WERI-Rb-1 (cell line): ENCODE measurements at regions not wholly inside any gene's neighbourhood (a gene's known extent, or its start where the extent isn't known, plus 50 kb on each side); places are given as distances from the start of the nearest gene placed in this dataset.
"Not testable (repeated sequence)": the region's sequence is repeated elsewhere in the genome, so short reads cannot be mapped to it uniquely, and the experiment has no call there.

Source experiments
- DNase-seq: peaks from one replicate; pipeline ENCODE4 v3.0.0-alpha.2; 2020
- H3K27ac ChIP-seq: fragments of 250-450 bp; sonication (Bioruptor Pico); 2 replicates; pipeline ENCODE4 v1.5.1; 2020; ENCODE audit warnings: mild to moderate bottlenecking, moderate library complexity
- H3K27me3 ChIP-seq: fragments of 250-450 bp; sonication (Bioruptor Pico); 2 replicates; pipeline ENCODE4 v1.5.1; 2021; ENCODE audit warnings: mild to moderate bottlenecking, low read depth, moderate library complexity; ENCODE audit not compliant: insufficient read depth, severe bottlenecking
- H3K36me3 ChIP-seq: fragments of 250-450 bp; sonication (Bioruptor Pico); 2 replicates; pipeline ENCODE4 v1.5.1; 2020; ENCODE audit warnings: mild to moderate bottlenecking, moderate library complexity
- H3K4me3 ChIP-seq: 2 replicates; pipeline ENCODE4 v1.5.1; 2011; ENCODE audit warnings: low read depth, mild to moderate bottlenecking, control low read depth, low read length
- H3K9me3 ChIP-seq: fragments of 250-450 bp; sonication (Bioruptor Pico); 2 replicates; pipeline ENCODE4 v1.5.1; 2021; ENCODE audit warnings: mild to moderate bottlenecking, moderate library complexity; ENCODE audit not compliant: severe bottlenecking
- TF ChIP-seq, protein P1 (sequence below): IDR thresholded peaks from 2 replicates; pipeline ENCODE4 v1.5.1; 2011; ENCODE audit warnings: low read depth, mild to moderate bottlenecking, control low read depth, inconsistent platforms, low read length

DNA sequence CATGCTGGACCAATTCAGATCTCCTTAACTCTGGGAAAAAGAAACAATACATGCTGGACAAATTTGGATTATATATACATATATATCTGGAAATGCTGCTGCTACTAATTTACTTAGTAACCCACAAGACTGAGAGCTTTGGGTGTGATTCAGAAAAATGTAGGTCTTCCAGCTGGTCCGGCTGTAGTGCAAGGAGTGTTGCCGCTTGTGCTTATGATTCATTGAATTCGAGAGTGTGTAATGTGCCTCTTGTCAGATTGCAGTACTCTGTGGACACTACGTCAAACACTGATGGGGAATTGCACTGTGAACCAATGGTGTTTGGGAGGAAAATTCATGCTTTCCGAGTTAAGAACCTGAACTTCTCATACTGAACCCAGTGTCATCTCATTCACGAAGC, 1155.5 kb downstream of the EPHA7 start:
- H3K27ac ChIP-seq: no peak overlapping the region
- no peak overlapping the region for H3K4me3 ChIP-seq
- TF ChIP-seq, protein P1, sequence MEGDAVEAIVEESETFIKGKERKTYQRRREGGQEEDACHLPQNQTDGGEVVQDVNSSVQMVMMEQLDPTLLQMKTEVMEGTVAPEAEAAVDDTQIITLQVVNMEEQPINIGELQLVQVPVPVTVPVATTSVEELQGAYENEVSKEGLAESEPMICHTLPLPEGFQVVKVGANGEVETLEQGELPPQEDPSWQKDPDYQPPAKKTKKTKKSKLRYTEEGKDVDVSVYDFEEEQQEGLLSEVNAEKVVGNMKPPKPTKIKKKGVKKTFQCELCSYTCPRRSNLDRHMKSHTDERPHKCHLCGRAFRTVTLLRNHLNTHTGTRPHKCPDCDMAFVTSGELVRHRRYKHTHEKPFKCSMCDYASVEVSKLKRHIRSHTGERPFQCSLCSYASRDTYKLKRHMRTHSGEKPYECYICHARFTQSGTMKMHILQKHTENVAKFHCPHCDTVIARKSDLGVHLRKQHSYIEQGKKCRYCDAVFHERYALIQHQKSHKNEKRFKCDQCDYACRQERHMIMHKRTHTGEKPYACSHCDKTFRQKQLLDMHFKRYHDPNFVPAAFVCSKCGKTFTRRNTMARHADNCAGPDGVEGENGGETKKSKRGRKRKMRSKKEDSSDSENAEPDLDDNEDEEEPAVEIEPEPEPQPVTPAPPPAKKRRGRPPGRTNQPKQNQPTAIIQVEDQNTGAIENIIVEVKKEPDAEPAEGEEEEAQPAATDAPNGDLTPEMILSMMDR: no peak
- H3K9me3 ChIP-seq: no peaks in the 10 kb centered on the region
- H3K27me3 ChIP-seq: no peaks in the 10 kb centered on the region
- H3K36me3 ChIP-seq: no peaks in the 10 kb centered on the region
- no peak for DNase-seq

DNA sequence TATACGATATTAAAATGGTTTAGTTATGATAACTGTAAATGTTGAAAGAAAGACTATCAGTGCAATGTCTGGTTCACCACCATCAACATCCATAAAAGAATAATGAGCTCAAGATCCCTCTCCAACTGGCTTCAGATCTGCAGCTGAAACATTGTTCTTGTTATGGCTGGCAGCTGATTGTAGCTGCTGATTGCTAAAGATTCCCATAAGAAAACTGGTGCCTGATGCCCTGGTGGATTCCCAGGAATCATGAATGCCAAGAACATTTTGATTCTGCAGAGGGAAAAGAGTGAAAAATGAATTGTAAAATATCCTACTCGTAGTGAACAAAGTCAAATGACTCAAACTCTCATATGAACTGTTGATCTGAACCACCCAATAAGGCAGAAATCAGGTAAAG, 1160.2 kb downstream of the EPHA7 start:
- Histone ChIP-seq H3K36me3 (no peaks in the 10 kb centered on the region), H3K9me3 (no peaks in the 10 kb centered on the region), H3K27ac (no peak overlapping the region), H3K4me3 (no peak overlapping the region), H3K27me3 (no peaks in the 10 kb centered on the region)
- TF ChIP-seq, protein P1: no peak
- no peak for DNase-seq

DNA sequence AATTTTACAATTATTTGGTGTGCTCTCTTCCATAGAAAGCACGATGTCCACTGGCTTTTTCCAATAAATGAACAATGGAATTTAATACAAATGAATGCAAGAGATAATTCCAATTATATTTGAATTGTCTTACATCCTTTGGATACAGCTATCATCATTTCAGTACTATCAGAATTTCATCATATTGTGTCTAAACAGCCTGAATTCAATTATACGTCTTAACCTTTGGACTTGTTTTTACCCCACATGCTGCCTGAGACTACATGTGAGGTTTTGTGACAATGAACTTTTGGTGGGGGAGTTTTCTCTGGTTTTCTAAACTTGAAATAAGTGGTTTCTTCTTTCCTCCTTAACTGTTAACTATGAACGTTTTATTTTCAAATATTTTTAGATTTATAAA, 1176.0 kb downstream of the EPHA7 start:
- no peaks in the 10 kb centered on the region for H3K9me3 ChIP-seq
- no peak overlapping the region for H3K4me3 ChIP-seq
- DNase-seq: no peak
- TF ChIP-seq, protein P1: no peak
- H3K27ac ChIP-seq: no peak overlapping the region
- H3K27me3 ChIP-seq: no peaks in the 10 kb centered on the region
- no peaks in the 10 kb centered on the region for H3K36me3 ChIP-seq

DNA sequence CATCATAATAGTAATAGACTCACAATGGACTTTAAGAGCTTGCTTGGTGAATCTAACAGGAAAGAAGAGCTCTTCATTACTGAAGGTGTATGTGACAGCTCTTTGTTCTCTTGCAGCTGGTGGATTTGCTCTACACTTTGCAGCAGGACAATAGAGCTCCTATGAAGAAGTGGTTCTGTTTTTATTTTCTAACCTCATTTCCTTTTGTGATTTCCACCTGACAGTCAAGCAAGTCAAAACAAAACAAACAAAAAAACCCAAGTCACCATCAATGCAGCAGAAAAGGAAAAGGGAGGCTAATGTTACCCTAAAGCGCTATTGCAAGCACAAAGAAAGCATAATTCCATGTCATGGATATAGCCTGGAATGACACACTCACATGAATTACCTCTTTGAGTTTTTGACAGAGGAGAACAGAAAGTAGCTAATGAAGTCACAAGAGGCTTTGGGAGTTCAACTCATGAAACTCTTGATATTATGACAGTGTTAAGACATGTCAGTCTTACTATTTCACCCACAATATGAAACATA, 1188.1 kb downstream of the EPHA7 start:
- H3K4me3 ChIP-seq: no peak overlapping the region
- no peaks in the 10 kb centered on the region for H3K9me3 ChIP-seq
- TF ChIP-seq, protein P1: no peak
- no peaks in the 10 kb centered on the region for H3K27me3 ChIP-seq
- no peak overlapping the region for H3K27ac ChIP-seq
- no peak for DNase-seq
- no peaks in the 10 kb centered on the region for H3K36me3 ChIP-seq

DNA sequence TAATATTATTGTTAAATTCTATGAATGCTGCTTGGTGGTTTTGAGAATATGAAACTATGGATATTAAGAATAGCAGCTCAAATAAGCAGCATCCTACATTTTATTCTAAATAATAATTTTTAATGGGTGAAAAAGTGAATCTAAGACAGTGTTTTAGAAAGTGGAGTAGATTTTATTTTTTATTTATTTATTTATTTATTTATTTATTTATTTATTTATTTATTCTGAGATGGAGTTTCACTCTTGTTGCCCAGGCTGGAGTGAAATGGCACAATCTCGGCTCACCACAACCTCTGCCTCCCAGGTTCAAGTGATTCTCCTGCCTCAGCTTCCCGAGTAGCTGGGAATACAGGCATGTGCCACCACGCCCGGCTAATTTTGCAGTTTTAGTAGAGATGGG, 1199.4 kb downstream of the EPHA7 start:
- not testable (repeated sequence) for DNase-seq, H3K27me3 ChIP-seq, H3K27ac ChIP-seq, H3K4me3 ChIP-seq, H3K9me3 ChIP-seq, H3K36me3 ChIP-seq

DNA sequence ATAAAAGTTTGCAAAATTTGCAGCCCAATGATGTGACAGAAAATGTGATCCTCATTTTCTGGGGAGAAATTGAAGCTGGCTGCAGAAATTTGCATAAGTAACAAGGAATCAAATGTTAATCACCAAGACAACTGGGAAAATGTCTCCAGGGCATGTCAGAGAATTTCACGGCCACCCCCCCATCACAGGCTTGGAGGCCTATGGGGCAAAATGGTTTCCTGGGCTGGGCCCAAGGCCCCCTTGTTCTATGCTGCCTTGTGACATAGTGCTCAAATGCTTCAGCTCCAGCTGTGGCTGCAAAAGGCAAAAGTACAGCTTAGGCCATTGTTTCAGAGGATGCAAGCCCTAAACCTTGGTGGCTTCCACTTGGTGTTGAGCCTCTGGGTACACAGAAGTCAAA, 1202.6 kb downstream of the EPHA7 start:
- Histone ChIP-seq H3K9me3 (no peaks in the 10 kb centered on the region), H3K27ac (no peak overlapping the region), H3K4me3 (no peak overlapping the region), H3K27me3 (no peaks in the 10 kb centered on the region), H3K36me3 (no peaks in the 10 kb centered on the region)
- TF ChIP-seq, protein P1: no peak
- no peak for DNase-seq
